ENCODE measurements at regions not wholly inside any gene's neighbourhood (a gene's known extent, or its start where the extent isn't known, plus 50 kb on each side); places are given as distances from the start of the nearest gene placed in this dataset.
"Not testable (repeated sequence)": the region's sequence is repeated elsewhere in the genome, so short reads cannot be mapped to it uniquely, and the experiment has no call there.

GRCh38 chr2:236782938-236783337 is 213.3 kb downstream of the ACKR3 start:
- TF ChIP-seq EZH2 (IDR thresholded peaks at IDR 0.05; ENCODE audit: borderline replicate concordance) (no peak), CTCF (IDR thresholded peaks at IDR 0.05; ENCODE audit: poor library complexity) (no peak), EZH2phosphoT487 (IDR thresholded peaks at IDR 0.05; ENCODE audit: low read depth, severe bottlenecking, unreplicated experiment) (no peak)
- H3K9me3 ChIP-seq (ENCODE audit: low read depth) = no peaks in the 10 kb centered on the region
- no peak overlapping the region for H3K27ac ChIP-seq
- H2AFZ ChIP-seq = no peak overlapping the region
- H3K4me1 ChIP-seq (ENCODE audit: insufficient read depth) = peaks cover 3% of the 10 kb centered on the region
- no peak overlapping the region for H3K4me2 ChIP-seq
- 84% methylated on average over 5 of the region's 5 CpGs for WGBS (ENCODE audit: low lambda C conversion rate, missing lambda C conversion rate)
- H3K79me2 ChIP-seq = peaks cover 9% of the 10 kb centered on the region
- H3K9me2 ChIP-seq (replicated peaks; ENCODE audit: insufficient read depth) = no peaks in the 10 kb centered on the region
- no peaks in the 10 kb centered on the region for H4K20me1 ChIP-seq (ENCODE audit: insufficient read depth, poor library complexity, severe bottlenecking)
- H3K4me3 ChIP-seq = no peak overlapping the region
- H3K27me3 ChIP-seq = no peaks in the 10 kb centered on the region
- DNase-seq (ENCODE audit: low spot score) = no peak
- no peaks in the 10 kb centered on the region for H3K36me3 ChIP-seq (replicated peaks; ENCODE audit: insufficient read depth, low read depth)

GRCh38 chr2:236783417-236784020 is 213.9 kb downstream of the ACKR3 start:
- no peak overlapping the region for H3K4me2 ChIP-seq
- no peak for TF ChIP-seq EZH2phosphoT487 (IDR thresholded peaks at IDR 0.05; ENCODE audit: low read depth, severe bottlenecking, unreplicated experiment)
- TF ChIP-seq EZH2 (IDR thresholded peaks at IDR 0.05; ENCODE audit: borderline replicate concordance) = no peak
- no peak overlapping the region for H3K27ac ChIP-seq
- H2AFZ ChIP-seq = no peak overlapping the region
- no peaks in the 10 kb centered on the region for H3K9me2 ChIP-seq (replicated peaks; ENCODE audit: insufficient read depth)
- DNase-seq (ENCODE audit: low spot score) = no peak
- peaks cover 3% of the 10 kb centered on the region for H3K79me2 ChIP-seq
- 92% methylated on average over 6 of the region's 6 CpGs for WGBS (ENCODE audit: low lambda C conversion rate, missing lambda C conversion rate)
- no peaks in the 10 kb centered on the region for H4K20me1 ChIP-seq (ENCODE audit: insufficient read depth, poor library complexity, severe bottlenecking)
- no peaks in the 10 kb centered on the region for H3K9me3 ChIP-seq (ENCODE audit: low read depth)
- H3K36me3 ChIP-seq (replicated peaks; ENCODE audit: insufficient read depth, low read depth) = no peaks in the 10 kb centered on the region
- no peaks in the 10 kb centered on the region for H3K27me3 ChIP-seq
- peaks cover 3% of the 10 kb centered on the region for H3K4me1 ChIP-seq (ENCODE audit: insufficient read depth)
- no peak overlapping the region for H3K4me3 ChIP-seq

- DNase-seq (ENCODE audit: low spot score) = no peak
- H2AFZ ChIP-seq = no peak overlapping the region
- H3K4me2 ChIP-seq = no peak overlapping the region
- WGBS (ENCODE audit: low lambda C conversion rate, missing lambda C conversion rate) = 50% methylated on average over 6 of the region's 6 CpGs
- no peaks in the 10 kb centered on the region for H3K27me3 ChIP-seq
- H3K4me3 ChIP-seq = no peak overlapping the region
- no peaks in the 10 kb centered on the region for H3K36me3 ChIP-seq (replicated peaks; ENCODE audit: insufficient read depth, low read depth)
- H3K79me2 ChIP-seq = no peaks in the 10 kb centered on the region
- H4K20me1 ChIP-seq (ENCODE audit: insufficient read depth, poor library complexity, severe bottlenecking) = no peaks in the 10 kb centered on the region
- TF ChIP-seq CTCF (IDR thresholded peaks at IDR 0.05; ENCODE audit: poor library complexity) (no peak), EZH2 (IDR thresholded peaks at IDR 0.05; ENCODE audit: borderline replicate concordance) (no peak), EZH2phosphoT487 (IDR thresholded peaks at IDR 0.05; ENCODE audit: low read depth, severe bottlenecking, unreplicated experiment) (no peak)
- no peak overlapping the region for H3K27ac ChIP-seq
- peaks cover 3% of the 10 kb centered on the region for H3K4me1 ChIP-seq (ENCODE audit: insufficient read depth)
- no peaks in the 10 kb centered on the region for H3K9me3 ChIP-seq (ENCODE audit: low read depth)
- no peaks in the 10 kb centered on the region for H3K9me2 ChIP-seq (replicated peaks; ENCODE audit: insufficient read depth)
Measured at GRCh38 chr2:236785611-236786057, 216.0 kb downstream of the ACKR3 start.

GRCh38 chr2:236786751-236787150 is 217.1 kb downstream of the ACKR3 start:
- 95% methylated on average over 4 of the region's 4 CpGs for WGBS (ENCODE audit: low lambda C conversion rate, missing lambda C conversion rate)
- no peaks in the 10 kb centered on the region for H3K27me3 ChIP-seq

GRCh38 chr2:236787376-236787775 is 217.8 kb downstream of the ACKR3 start:
- 95% methylated on average over 5 of the region's 5 CpGs for WGBS (ENCODE audit: low lambda C conversion rate, missing lambda C conversion rate)
- H3K4me1 ChIP-seq (ENCODE audit: insufficient read depth); H3K36me3 ChIP-seq (replicated peaks; ENCODE audit: insufficient read depth, low read depth); H3K79me2 ChIP-seq; H3K27me3 ChIP-seq; H3K9me2 ChIP-seq (replicated peaks; ENCODE audit: insufficient read depth); H3K4me2 ChIP-seq; H2AFZ ChIP-seq; H3K4me3 ChIP-seq; H3K27ac ChIP-seq; H4K20me1 ChIP-seq (ENCODE audit: insufficient read depth, poor library complexity, severe bottlenecking); DNase-seq (ENCODE audit: low spot score); H3K9me3 ChIP-seq (ENCODE audit: low read depth): not testable (repeated sequence)

More at GRCh38 chr2:236786751-236787150, 217.1 kb downstream of the ACKR3 start:
- Histone ChIP-seq H3K4me1 (ENCODE audit: insufficient read depth) (peaks cover 7% of the 10 kb centered on the region), H3K27ac (no peak overlapping the region), H3K4me3 (no peak overlapping the region), H3K9me2 (replicated peaks; ENCODE audit: insufficient read depth) (no peaks in the 10 kb centered on the region), H3K9me3 (ENCODE audit: low read depth) (no peaks in the 10 kb centered on the region), H4K20me1 (ENCODE audit: insufficient read depth, poor library complexity, severe bottlenecking) (no peaks in the 10 kb centered on the region), H2AFZ (no peak overlapping the region), H3K79me2 (no peaks in the 10 kb centered on the region), H3K36me3 (replicated peaks; ENCODE audit: insufficient read depth, low read depth) (no peaks in the 10 kb centered on the region), H3K4me2 (no peak overlapping the region)
- DNase-seq (ENCODE audit: low spot score) = no peak
- TF ChIP-seq EZH2 (IDR thresholded peaks at IDR 0.05; ENCODE audit: borderline replicate concordance) = no peak
